Adrenal gland (tissue), 5 donors: ENCODE measurements at regions not wholly inside any gene's neighbourhood (a gene's known extent, or its start where the extent isn't known, plus 50 kb on each side); places are given as distances from the start of the nearest gene placed in this dataset.

ENCODE experiments used
- CTCF ChIP-seq, 6 experiments: fragments of 450-650 bp in 4 of 6; fragments of 200-600 bp in 2 of 6; sonication (generic) in 1 of 6; IDR thresholded peaks; 1 replicate in 5 of 6; 2 replicates in 1 of 6; pipeline versions ENCODE4 v1.5.1 to v1.8.0; 2016 to 2021; ENCODE audit warnings: antibody characterized with exemption in 6 of 6, mild to moderate bottlenecking in 2 of 6, moderate library complexity in 1 of 6
- POLR2A ChIP-seq, 2 donors: fragments of 450-650 bp; IDR thresholded peaks; one replicate each; pipeline ENCODE4 v1.6.1; 2017; ENCODE audit warnings: antibody characterized with exemption in 2 of 2, mild to moderate bottlenecking in 2 of 2, moderate library complexity in 1 of 2
- donor health status: DM: no; HTN: no; CAD: no.

DNA sequence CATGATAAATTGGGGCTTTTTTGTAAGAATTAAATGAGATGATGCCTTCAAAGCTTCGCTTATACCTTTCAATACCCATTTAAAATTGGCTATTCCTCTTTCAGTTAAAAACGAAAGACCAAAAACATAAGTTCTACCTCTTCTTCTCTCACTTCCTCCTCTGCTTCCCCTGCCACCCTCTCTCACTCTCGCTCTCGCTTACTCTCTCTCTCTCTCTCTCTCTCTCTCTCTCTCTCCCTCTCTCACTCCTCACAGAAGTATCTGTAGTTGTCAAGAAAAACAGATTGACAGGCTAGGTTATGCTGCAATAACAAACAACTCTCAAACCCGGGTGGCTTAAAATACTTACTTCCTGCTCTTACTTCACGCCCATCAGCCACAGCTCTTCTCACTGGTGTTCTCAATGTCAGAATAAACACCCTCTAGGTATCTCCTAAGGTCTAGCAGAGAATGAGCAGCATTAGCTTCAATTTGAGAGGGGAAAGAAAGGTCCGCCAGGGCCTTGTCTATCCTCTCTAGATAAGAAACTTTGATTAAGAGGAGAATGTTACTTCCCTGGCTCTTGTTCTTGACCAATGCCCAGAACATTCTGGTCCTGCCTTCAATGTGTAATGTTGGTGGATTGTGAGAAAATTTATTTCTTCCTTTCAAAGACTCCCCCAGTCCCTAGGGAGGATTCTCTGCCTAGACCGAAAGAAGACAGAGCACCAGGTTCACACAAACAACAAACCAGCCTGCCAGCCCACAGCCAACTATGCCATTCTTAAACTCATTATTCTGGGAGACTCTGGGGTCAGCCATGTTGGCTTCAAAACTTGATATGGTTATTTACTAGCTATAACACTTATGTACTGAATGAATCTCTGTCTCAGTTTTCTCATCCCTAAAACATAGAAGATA lies 1028.7 kb downstream of the XPNPEP1 start:
- no peak for TF ChIP-seq CTCF (IDR thresholded peaks at IDR 0.05)
- no peak for TF ChIP-seq POLR2A (IDR thresholded peaks at IDR 0.05)
